ENCODE measurements at regions not wholly inside any gene's neighbourhood (a gene's known extent, or its start where the extent isn't known, plus 50 kb on each side); places are given as distances from the start of the nearest gene placed in this dataset.

GRCh38 chr14:38964630-38965029 is 138.4 kb downstream of the SEC23A start:
- Histone ChIP-seq H3K4me3 (ENCODE audit: low read depth, low read length) (no peak overlapping the region), H3K36me3 (ENCODE audit: control insufficient read depth in 2 of 2, insufficient read depth in 1 of 2, low read length in 2 of 2) (no peaks in the 10 kb centered on the region), H3K27ac (ENCODE audit: extremely low read depth, low read depth, low read length) (no peak overlapping the region), H3K4me1 (ENCODE audit: control insufficient read depth, insufficient read depth, low read length) (no peaks in the 10 kb centered on the region), H3K9me3 (ENCODE audit: control insufficient read depth, insufficient read depth, low read depth, low read length) (no peaks in the 10 kb centered on the region)
- TF ChIP-seq ZFHX2 (tag by site-specific recombination; conservative IDR thresholded peaks at IDR 0.05) (no peak), GFI1B (tag by site-specific recombination; IDR thresholded peaks at IDR 0.05) (no peak), ZNF837 (tag by site-specific recombination; IDR thresholded peaks at IDR 0.05) (no peak), KLF9 (tag by site-specific recombination; IDR thresholded peaks at IDR 0.05; ENCODE audit: low read depth) (no peak), ZNF449 (tag by site-specific recombination; IDR thresholded peaks at IDR 0.05) (no peak), ZNF768 (tag by site-specific recombination; IDR thresholded peaks at IDR 0.05) (no peak), ZNF354C (tag by site-specific recombination; IDR thresholded peaks at IDR 0.05; ENCODE audit: borderline replicate concordance, low read depth) (no peak), ZNF140 (tag by site-specific recombination; IDR thresholded peaks at IDR 0.05) (no peak), ZNF624 (tag by site-specific recombination; IDR thresholded peaks at IDR 0.05) (no peak), ZNF280D (tag by site-specific recombination; IDR thresholded peaks at IDR 0.05) (no peak)
- TF ChIP-seq, protein P1, sequence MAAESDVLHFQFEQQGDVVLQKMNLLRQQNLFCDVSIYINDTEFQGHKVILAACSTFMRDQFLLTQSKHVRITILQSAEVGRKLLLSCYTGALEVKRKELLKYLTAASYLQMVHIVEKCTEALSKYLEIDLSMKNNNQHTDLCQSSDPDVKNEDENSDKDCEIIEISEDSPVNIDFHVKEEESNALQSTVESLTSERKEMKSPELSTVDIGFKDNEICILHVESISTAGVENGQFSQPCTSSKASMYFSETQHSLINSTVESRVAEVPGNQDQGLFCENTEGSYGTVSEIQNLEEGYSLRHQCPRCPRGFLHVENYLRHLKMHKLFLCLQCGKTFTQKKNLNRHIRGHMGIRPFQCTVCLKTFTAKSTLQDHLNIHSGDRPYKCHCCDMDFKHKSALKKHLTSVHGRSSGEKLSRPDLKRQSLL (tag by site-specific recombination; IDR thresholded peaks at IDR 0.05), result no peak
- TF ChIP-seq, protein P2, sequence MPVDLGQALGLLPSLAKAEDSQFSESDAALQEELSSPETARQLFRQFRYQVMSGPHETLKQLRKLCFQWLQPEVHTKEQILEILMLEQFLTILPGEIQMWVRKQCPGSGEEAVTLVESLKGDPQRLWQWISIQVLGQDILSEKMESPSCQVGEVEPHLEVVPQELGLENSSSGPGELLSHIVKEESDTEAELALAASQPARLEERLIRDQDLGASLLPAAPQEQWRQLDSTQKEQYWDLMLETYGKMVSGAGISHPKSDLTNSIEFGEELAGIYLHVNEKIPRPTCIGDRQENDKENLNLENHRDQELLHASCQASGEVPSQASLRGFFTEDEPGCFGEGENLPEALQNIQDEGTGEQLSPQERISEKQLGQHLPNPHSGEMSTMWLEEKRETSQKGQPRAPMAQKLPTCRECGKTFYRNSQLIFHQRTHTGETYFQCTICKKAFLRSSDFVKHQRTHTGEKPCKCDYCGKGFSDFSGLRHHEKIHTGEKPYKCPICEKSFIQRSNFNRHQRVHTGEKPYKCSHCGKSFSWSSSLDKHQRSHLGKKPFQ (tag by site-specific recombination; IDR thresholded peaks at IDR 0.05), result no peak
- ChIA-PET POLR2A (no interaction called here), CTCF (interaction anchor here (0.7 kb wide), 1 partner anchor 89 kb away, joined by 3 read pairs; no protein-coding TSS in a partner anchor)

DNA sequence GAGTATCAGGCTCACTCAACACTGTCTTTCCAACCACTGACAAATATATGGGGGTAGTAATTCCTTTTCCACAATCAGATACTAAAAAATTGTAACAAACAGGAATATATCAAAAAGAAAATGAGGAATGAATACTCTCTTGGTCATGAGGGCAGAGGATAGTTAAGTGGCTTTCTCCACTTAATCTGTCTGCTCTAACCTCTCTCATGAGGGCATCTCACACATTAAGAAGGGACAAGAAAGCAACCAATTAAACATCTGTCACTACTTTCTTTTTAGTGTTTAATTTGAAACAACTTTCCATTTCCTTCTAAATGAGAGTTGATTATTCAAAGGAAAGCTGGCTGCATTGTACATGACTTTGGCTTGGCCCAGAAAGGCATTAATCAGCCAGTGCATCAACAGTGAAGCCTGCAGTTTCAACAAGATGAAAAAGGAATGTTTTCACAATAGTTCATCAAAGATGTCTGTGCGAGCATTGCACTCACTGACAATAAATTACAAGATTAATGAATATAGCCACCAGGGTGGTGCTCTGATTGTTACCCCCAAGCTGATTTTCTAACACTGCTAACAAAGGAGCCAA is 142.0 kb downstream of the SEC23A start:
- Histone ChIP-seq H3K27ac (ENCODE audit: extremely low read depth, low read depth, low read length) (no peak overlapping the region), H3K36me3 (ENCODE audit: control insufficient read depth in 2 of 2, insufficient read depth in 1 of 2, low read length in 2 of 2) (no peaks in the 10 kb centered on the region), H3K4me1 (ENCODE audit: control insufficient read depth, insufficient read depth, low read length) (no peaks in the 10 kb centered on the region), H3K9me3 (ENCODE audit: control insufficient read depth, insufficient read depth, low read depth, low read length) (no peaks in the 10 kb centered on the region), H3K4me3 (ENCODE audit: low read depth, low read length) (no peak overlapping the region)
- POLR2A ChIA-PET, result no interaction called here
- CTCF ChIA-PET, result interaction anchor here (0.8 kb wide), 1 partner anchor 11 kb away, joined by 3 read pairs; no protein-coding TSS in a partner anchor
- TF ChIP-seq MYNN (tag by site-specific recombination; IDR thresholded peaks at IDR 0.05; ENCODE audit: borderline replicate concordance) (no peak), ZNF521 (tag by site-specific recombination; IDR thresholded peaks at IDR 0.05) (no peak), ZNF274 (IDR thresholded peaks at IDR 0.05; ENCODE audit: low read length) (no peak), ZNF274 (tag by site-specific recombination; IDR thresholded peaks at IDR 0.05; ENCODE audit: borderline replicate concordance) (no peak), FEZF1 (tag by site-specific recombination; IDR thresholded peaks at IDR 0.05) (no peak), TRIM28 (IDR thresholded peaks at IDR 0.05; ENCODE audit: borderline replicate concordance, low read length) (no peak), ZNF501 (tag by site-specific recombination; IDR thresholded peaks at IDR 0.05) (no peak), ZNF404 (tag by site-specific recombination; IDR thresholded peaks at IDR 0.05) (no peak), ZNF223 (tag by site-specific recombination; IDR thresholded peaks at IDR 0.05) (no peak), ZNF707 (tag by site-specific recombination; IDR thresholded peaks at IDR 0.05) (no peak)
- TF ChIP-seq, protein P3, sequence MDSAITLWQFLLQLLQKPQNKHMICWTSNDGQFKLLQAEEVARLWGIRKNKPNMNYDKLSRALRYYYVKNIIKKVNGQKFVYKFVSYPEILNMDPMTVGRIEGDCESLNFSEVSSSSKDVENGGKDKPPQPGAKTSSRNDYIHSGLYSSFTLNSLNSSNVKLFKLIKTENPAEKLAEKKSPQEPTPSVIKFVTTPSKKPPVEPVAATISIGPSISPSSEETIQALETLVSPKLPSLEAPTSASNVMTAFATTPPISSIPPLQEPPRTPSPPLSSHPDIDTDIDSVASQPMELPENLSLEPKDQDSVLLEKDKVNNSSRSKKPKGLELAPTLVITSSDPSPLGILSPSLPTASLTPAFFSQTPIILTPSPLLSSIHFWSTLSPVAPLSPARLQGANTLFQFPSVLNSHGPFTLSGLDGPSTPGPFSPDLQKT (IDR thresholded peaks at IDR 0.05; ENCODE audit: borderline replicate concordance, low read depth, low read length), result no peak
- TF ChIP-seq, protein P1 (tag by site-specific recombination; IDR thresholded peaks at IDR 0.05), result no peak
- TF ChIP-seq, protein P4, sequence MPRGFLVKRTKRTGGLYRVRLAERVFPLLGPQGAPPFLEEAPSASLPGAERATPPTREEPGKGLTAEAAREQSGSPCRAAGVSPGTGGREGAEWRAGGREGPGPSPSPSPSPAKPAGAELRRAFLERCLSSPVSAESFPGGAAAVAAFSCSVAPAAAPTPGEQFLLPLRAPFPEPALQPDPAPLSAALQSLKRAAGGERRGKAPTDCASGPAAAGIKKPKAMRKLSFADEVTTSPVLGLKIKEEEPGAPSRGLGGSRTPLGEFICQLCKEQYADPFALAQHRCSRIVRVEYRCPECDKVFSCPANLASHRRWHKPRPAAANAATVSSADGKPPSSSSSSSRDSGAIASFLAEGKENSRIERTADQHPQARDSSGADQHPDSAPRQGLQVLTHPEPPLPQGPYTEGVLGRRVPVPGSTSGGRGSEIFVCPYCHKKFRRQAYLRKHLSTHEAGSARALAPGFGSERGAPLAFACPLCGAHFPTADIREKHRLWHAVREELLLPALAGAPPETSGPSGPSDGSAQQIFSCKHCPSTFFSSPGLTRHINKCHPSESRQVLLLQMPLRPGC (tag by site-specific recombination; IDR thresholded peaks at IDR 0.05), result no peak

Measured in HEK293 (cell line).